ENCODE measurements at regions not wholly inside any gene's neighbourhood (a gene's known extent, or its start where the extent isn't known, plus 50 kb on each side); places are given as distances from the start of the nearest gene placed in this dataset.

- no peak for DNase-seq
These were observed 703.2 kb upstream of the CCDC54 start for GRCh38 chr3:106673926-106674569.

- DNase-seq: no peak
These were observed 701.8 kb upstream of the CCDC54 start for GRCh38 chr3:106675451-106675850.

- no peak for DNase-seq
These were observed 698.4 kb upstream of the CCDC54 start for GRCh38 chr3:106678657-106679390.

- no peak for DNase-seq
These were observed 693.2 kb upstream of the CCDC54 start for GRCh38 chr3:106683953-106684620.

- DNase-seq: no peak
These were observed 691.5 kb upstream of the CCDC54 start for GRCh38 chr3:106685745-106686144.

GRCh38 chr3:106687905-106688304, 689.3 kb upstream of the CCDC54 start:
- no peak for DNase-seq

GRCh38 chr3:106688464-106688863, 688.8 kb upstream of the CCDC54 start:
- no peak for DNase-seq

GRCh38 chr3:106691476-106691875, 685.8 kb upstream of the CCDC54 start:
- DNase-seq: no peak

- DNase-seq: no peak
These were observed 684.6 kb upstream of the CCDC54 start for GRCh38 chr3:106692624-106693023.

- DNase-seq: no peak
These were observed 678.1 kb upstream of the CCDC54 start for GRCh38 chr3:106699122-106699521.

- no peak for DNase-seq
These were observed 676.3 kb upstream of the CCDC54 start for GRCh38 chr3:106700981-106701380.

GRCh38 chr3:106703524-106703923, 673.7 kb upstream of the CCDC54 start:
- DNase-seq: no peak

- DNase-seq: no peak
These were observed 669.9 kb upstream of the CCDC54 start for GRCh38 chr3:106707347-106707746.

GRCh38 chr3:106710596-106710995, 666.6 kb upstream of the CCDC54 start:
- no peak for DNase-seq

- DNase-seq: no peak
These were observed 665.6 kb upstream of the CCDC54 start for GRCh38 chr3:106711650-106712049.

- DNase-seq: no peak
These were observed 662.8 kb upstream of the CCDC54 start for GRCh38 chr3:106714400-106714799.

GRCh38 chr3:106715286-106715685, 662.0 kb upstream of the CCDC54 start:
- no peak for DNase-seq

- no peak for DNase-seq
These were observed 660.0 kb upstream of the CCDC54 start for GRCh38 chr3:106717178-106717780.

- no peak for DNase-seq
These were observed 658.2 kb upstream of the CCDC54 start for GRCh38 chr3:106719077-106719476.

- no peak for DNase-seq
These were observed 657.7 kb upstream of the CCDC54 start for GRCh38 chr3:106719583-106719982.

GRCh38 chr3:106720510-106720909, 656.7 kb upstream of the CCDC54 start:
- DNase-seq: no peak

GRCh38 chr3:106725566-106725965, 651.7 kb upstream of the CCDC54 start:
- no peak for DNase-seq

- DNase-seq: no peak
These were observed 648.7 kb upstream of the CCDC54 start for GRCh38 chr3:106728315-106729098.

All from CD4-positive, alpha-beta T cell treated with Interleukin-1 beta for 1 hour (primary cell).